ENCODE measurements at regions not wholly inside any gene's neighbourhood (a gene's known extent, or its start where the extent isn't known, plus 50 kb on each side); places are given as distances from the start of the nearest gene placed in this dataset.

GRCh38 chr5:56356836-56357160, 123.7 kb upstream of the ANKRD55 start:
- no peak overlapping the region for H2AFZ ChIP-seq
- H3K27me3 ChIP-seq (replicated peaks; ENCODE audit: insufficient read depth) = no peaks in the 10 kb centered on the region
- H4K20me1 ChIP-seq (ENCODE audit: insufficient read depth) = no peaks in the 10 kb centered on the region
- no peaks in the 10 kb centered on the region for H3K9me3 ChIP-seq (ENCODE audit: low read depth)
- peaks cover 12% of the 10 kb centered on the region for H3K4me1 ChIP-seq (ENCODE audit: insufficient read depth)
- in situ Hi-C loops (cut with MboI) = no loop called here
- no peak for DNase-seq
- no peak overlapping the region for H3K4me2 ChIP-seq (ENCODE audit: unreplicated experiment)
- H3F3A ChIP-seq (ENCODE audit: insufficient read depth) = 0 out of 2 replicates have a peak, but pooled peaks cover 7% of the 10 kb centered on the region
- H3K79me2 ChIP-seq (ENCODE audit: insufficient read depth) = no peaks in the 10 kb centered on the region
- H3K36me3 ChIP-seq (ENCODE audit: low read depth) = no peaks in the 10 kb centered on the region
- no peaks in the 10 kb centered on the region for H3K9me2 ChIP-seq (ENCODE audit: insufficient read depth)
- TF ChIP-seq EZH2 (IDR thresholded peaks at IDR 0.05; ENCODE audit: insufficient read depth, poor library complexity, severe bottlenecking) (no peak), EZH2phosphoT487 (IDR thresholded peaks at IDR 0.05; ENCODE audit: insufficient read depth, low read depth) (no peak)
- H3K27ac ChIP-seq = no peak overlapping the region
- no peak overlapping the region for H3K9ac ChIP-seq
- H3K4me3 ChIP-seq = no peak overlapping the region

GRCh38 chr5:56356121-56356835, 123.1 kb upstream of the ANKRD55 start:
- Histone ChIP-seq H3F3A (ENCODE audit: insufficient read depth) (peaks cover 10% of the 10 kb centered on the region), H3K9me3 (ENCODE audit: low read depth) (no peaks in the 10 kb centered on the region), H4K20me1 (ENCODE audit: insufficient read depth) (no peaks in the 10 kb centered on the region), H3K27ac (no peak overlapping the region), H3K36me3 (ENCODE audit: low read depth) (no peaks in the 10 kb centered on the region), H3K9ac (no peak overlapping the region), H3K9me2 (ENCODE audit: insufficient read depth) (no peaks in the 10 kb centered on the region), H3K4me2 (ENCODE audit: unreplicated experiment) (no peak overlapping the region), H3K4me1 (ENCODE audit: insufficient read depth) (peaks cover 12% of the 10 kb centered on the region), H2AFZ (no peak overlapping the region), H3K79me2 (ENCODE audit: insufficient read depth) (no peaks in the 10 kb centered on the region), H3K27me3 (replicated peaks; ENCODE audit: insufficient read depth) (no peaks in the 10 kb centered on the region), H3K4me3 (no peak overlapping the region)
- TF ChIP-seq EZH2 (IDR thresholded peaks at IDR 0.05; ENCODE audit: insufficient read depth, poor library complexity, severe bottlenecking) (no peak), EZH2phosphoT487 (IDR thresholded peaks at IDR 0.05; ENCODE audit: insufficient read depth, low read depth) (no peak)
- in situ Hi-C loops (cut with MboI) = no loop called here
- DNase-seq = peak; percentile 13
- WGBS, 2 experiments (ENCODE audit: low coverage in 1 of 2, low lambda C conversion rate in 2 of 2, missing lambda C conversion rate in 2 of 2) = 86 to 87% methylated on average over 6 of the region's 6 CpGs

- no peaks in the 10 kb centered on the region for H3K79me2 ChIP-seq (ENCODE audit: insufficient read depth)
- no peaks in the 10 kb centered on the region for H3K9me3 ChIP-seq (ENCODE audit: low read depth)
- in situ Hi-C loops (cut with MboI) = no loop called here
- H3K4me3 ChIP-seq = no peak overlapping the region
- H3K4me2 ChIP-seq (ENCODE audit: unreplicated experiment) = no peak overlapping the region
- no peaks in the 10 kb centered on the region for H3K27me3 ChIP-seq (replicated peaks; ENCODE audit: insufficient read depth)
- H3K36me3 ChIP-seq (ENCODE audit: low read depth) = no peaks in the 10 kb centered on the region
- WGBS, 2 experiments (ENCODE audit: low coverage in 1 of 2, low lambda C conversion rate in 2 of 2, missing lambda C conversion rate in 2 of 2) = 77 to 86% methylated on average over 4 of the region's 4 CpGs
- H3F3A ChIP-seq (ENCODE audit: insufficient read depth) = peaks cover 24% of the 10 kb centered on the region
- no peaks in the 10 kb centered on the region for H3K9me2 ChIP-seq (ENCODE audit: insufficient read depth)
- H3K27ac ChIP-seq = no peak overlapping the region
- TF ChIP-seq EZH2 (IDR thresholded peaks at IDR 0.05; ENCODE audit: insufficient read depth, poor library complexity, severe bottlenecking) (no peak), EZH2phosphoT487 (IDR thresholded peaks at IDR 0.05; ENCODE audit: insufficient read depth, low read depth) (no peak)
- H2AFZ ChIP-seq = no peak overlapping the region
- H3K4me1 ChIP-seq (ENCODE audit: insufficient read depth) = peaks cover 26% of the 10 kb centered on the region
- H3K9ac ChIP-seq = no peak overlapping the region
- H4K20me1 ChIP-seq (ENCODE audit: insufficient read depth) = no peaks in the 10 kb centered on the region
- DNase-seq = no peak
Observed at GRCh38 chr5:56354836-56355235, 121.7 kb upstream of the ANKRD55 start.

- Histone ChIP-seq H3K4me3 (no peak overlapping the region), H3K9me3 (ENCODE audit: low read depth) (no peaks in the 10 kb centered on the region), H4K20me1 (ENCODE audit: insufficient read depth) (no peaks in the 10 kb centered on the region), H2AFZ (no peak overlapping the region), H3F3A (ENCODE audit: insufficient read depth) (peaks cover 30% of the 10 kb centered on the region), H3K4me1 (ENCODE audit: insufficient read depth) (peaks cover 20% of the 10 kb centered on the region), H3K36me3 (ENCODE audit: low read depth) (no peaks in the 10 kb centered on the region), H3K27ac (no peak overlapping the region), H3K9me2 (ENCODE audit: insufficient read depth) (no peaks in the 10 kb centered on the region), H3K79me2 (ENCODE audit: insufficient read depth) (no peaks in the 10 kb centered on the region), H3K9ac (no peak overlapping the region), H3K27me3 (replicated peaks; ENCODE audit: insufficient read depth) (no peaks in the 10 kb centered on the region), H3K4me2 (ENCODE audit: unreplicated experiment) (no peak overlapping the region)
- no peak for DNase-seq
- 89 to 93% methylated on average over 4 of the region's 4 CpGs for WGBS, 2 experiments (ENCODE audit: low coverage in 1 of 2, low lambda C conversion rate in 2 of 2, missing lambda C conversion rate in 2 of 2)
- no peak for TF ChIP-seq EZH2phosphoT487 (IDR thresholded peaks at IDR 0.05; ENCODE audit: insufficient read depth, low read depth)
- no peak for TF ChIP-seq EZH2 (IDR thresholded peaks at IDR 0.05; ENCODE audit: insufficient read depth, poor library complexity, severe bottlenecking)
- in situ Hi-C loops (cut with MboI) = no loop called here
Observed at GRCh38 chr5:56352808-56353590, 119.9 kb upstream of the ANKRD55 start.

All from GM23248 (cell line).